Esophagus muscularis mucosa (tissue), 3 donors: ENCODE measurements at regions not wholly inside any gene's neighbourhood (a gene's known extent, or its start where the extent isn't known, plus 50 kb on each side); places are given as distances from the start of the nearest gene placed in this dataset.

Experiments used
- POLR2A ChIP-seq: fragments of 450-650 bp; IDR thresholded peaks from one replicate; pipeline ENCODE4 v1.6.1; 2017; ENCODE audit warnings: antibody characterized with exemption, moderate library complexity, mild to moderate bottlenecking, low read depth
- TF ChIP-seq, protein P1 (sequence below), 3 experiments: fragments of 200-600 bp in 2 of 3; fragments of 450-650 bp in 1 of 3; sonication (generic) in 2 of 3; IDR thresholded peaks; one replicate each; pipeline ENCODE4 v1.5.1; 2017 to 2019; ENCODE audit warnings: antibody characterized with exemption in 3 of 3, mild to moderate bottlenecking in 2 of 3, moderate library complexity in 1 of 3

DNA sequence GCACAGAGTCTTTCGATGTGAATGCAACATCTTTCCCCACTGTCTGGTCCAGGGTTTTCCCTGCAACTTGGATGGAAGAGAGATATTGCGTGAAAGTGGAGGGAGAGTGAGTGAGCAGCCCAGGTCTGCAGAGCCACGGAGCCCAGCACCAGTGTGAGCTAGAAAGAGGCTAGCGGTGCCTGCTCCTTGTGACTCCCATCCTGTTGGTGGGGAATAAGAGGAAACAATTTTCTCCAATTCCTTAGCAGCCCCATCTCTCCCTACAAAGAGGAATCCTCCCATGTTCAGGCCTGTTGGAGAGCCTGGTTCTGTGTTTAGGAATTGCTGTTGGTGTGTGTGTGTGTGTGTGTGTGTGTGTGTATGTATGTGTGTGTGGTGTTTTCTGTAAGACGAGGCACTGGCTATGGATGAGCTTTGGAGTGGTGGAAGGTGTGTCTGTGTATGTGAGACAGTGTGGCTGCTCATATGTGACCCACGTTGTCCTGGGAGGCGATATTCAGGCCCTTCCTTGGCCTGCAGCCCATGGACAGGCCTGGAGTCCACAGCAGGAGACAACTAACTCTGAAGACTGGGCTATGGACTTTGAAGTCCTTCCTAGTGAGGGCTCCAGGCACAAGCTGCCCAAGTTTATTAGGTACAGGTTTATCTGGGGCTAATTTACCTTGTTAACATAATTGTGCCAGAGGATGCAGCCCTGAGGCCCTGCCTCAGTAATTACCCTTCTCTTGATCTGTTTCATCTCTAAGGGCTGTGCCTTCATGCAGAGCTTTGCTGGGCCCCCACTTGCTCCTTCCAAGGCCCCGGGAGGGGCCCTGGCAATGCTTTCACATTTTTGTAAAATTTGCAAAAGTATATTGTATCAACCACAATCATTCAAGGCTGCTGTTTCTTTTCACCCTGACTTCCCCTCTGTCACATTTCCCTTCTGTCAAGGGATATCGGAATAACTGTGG is 88.6 kb upstream of the HAAO start:
- no peak for TF ChIP-seq POLR2A
- TF ChIP-seq, protein P1, sequence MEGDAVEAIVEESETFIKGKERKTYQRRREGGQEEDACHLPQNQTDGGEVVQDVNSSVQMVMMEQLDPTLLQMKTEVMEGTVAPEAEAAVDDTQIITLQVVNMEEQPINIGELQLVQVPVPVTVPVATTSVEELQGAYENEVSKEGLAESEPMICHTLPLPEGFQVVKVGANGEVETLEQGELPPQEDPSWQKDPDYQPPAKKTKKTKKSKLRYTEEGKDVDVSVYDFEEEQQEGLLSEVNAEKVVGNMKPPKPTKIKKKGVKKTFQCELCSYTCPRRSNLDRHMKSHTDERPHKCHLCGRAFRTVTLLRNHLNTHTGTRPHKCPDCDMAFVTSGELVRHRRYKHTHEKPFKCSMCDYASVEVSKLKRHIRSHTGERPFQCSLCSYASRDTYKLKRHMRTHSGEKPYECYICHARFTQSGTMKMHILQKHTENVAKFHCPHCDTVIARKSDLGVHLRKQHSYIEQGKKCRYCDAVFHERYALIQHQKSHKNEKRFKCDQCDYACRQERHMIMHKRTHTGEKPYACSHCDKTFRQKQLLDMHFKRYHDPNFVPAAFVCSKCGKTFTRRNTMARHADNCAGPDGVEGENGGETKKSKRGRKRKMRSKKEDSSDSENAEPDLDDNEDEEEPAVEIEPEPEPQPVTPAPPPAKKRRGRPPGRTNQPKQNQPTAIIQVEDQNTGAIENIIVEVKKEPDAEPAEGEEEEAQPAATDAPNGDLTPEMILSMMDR (IDR thresholded peaks at IDR 0.05), result no peak
